Body of pancreas (tissue), 4 donors: ENCODE measurements at regions not wholly inside any gene's neighbourhood (a gene's known extent, or its start where the extent isn't known, plus 50 kb on each side); places are given as distances from the start of the nearest gene placed in this dataset.

ENCODE experiments used
- ATAC-seq: fragments of 150-250 bp; one replicate; pipeline ENCODE4 v1.9.1; 2016
- DNase-seq, 4 donors: peaks; one replicate each; pipeline ENCODE4 v3.0.0-alpha.2; 2019
- H3K27ac ChIP-seq, 4 donors: fragments of 200-600 bp; sonication (generic); 1 replicate in 3 of 4; 2 replicates in 1 of 4; pipeline versions ENCODE4 v1.5.1 to v1.6.1; 2016 to 2019; ENCODE audit warnings: mild to moderate bottlenecking in 1 of 4, mixed read lengths in 1 of 4, moderate library complexity in 1 of 4
- H3K27me3 ChIP-seq, 2 donors: fragments of 200-600 bp; sonication (generic); one replicate each; pipeline ENCODE4 v1.6.0; 2016; ENCODE audit warnings: mild to moderate bottlenecking in 1 of 2
- H3K36me3 ChIP-seq, 2 donors: fragments of 200-600 bp; sonication (generic); replicated peaks in 1 of 2; 2 replicates each; pipeline ENCODE4 v1.5.1; 2016; ENCODE audit warnings: low read depth in 2 of 2; ENCODE audit not compliant: insufficient read depth in 1 of 2
- H3K4me1 ChIP-seq: fragments of 200-600 bp; sonication (generic); one replicate; pipeline ENCODE4 v1.6.0; 2016
- H3K4me3 ChIP-seq, 2 donors: fragments of 200-600 bp; sonication (generic); 1 replicate in 1 of 2; 2 replicates in 1 of 2; pipeline ENCODE4 v1.5.1; 2016 to 2019
- H3K9me3 ChIP-seq, 3 donors: fragments of 200-600 bp; sonication (generic); 1 replicate in 2 of 3; 2 replicates in 1 of 3; pipeline ENCODE4 v1.5.1; 2016
- CTCF ChIP-seq, 7 experiments: fragments of 450-650 bp in 4 of 7; fragments of 200-600 bp in 3 of 7; sonication (generic) in 3 of 7; IDR thresholded peaks; one replicate each; pipeline ENCODE4 v1.5.1; 2016 to 2019; ENCODE audit warnings: antibody characterized with exemption in 7 of 7
- POLR2A ChIP-seq, 3 donors: fragments of 450-650 bp; IDR thresholded peaks; one replicate each; pipeline ENCODE4 v1.6.1; 2016; ENCODE audit warnings: antibody characterized with exemption in 3 of 3, mild to moderate bottlenecking in 2 of 3
- WGBS, 2 donors: methylation state at CpG; one replicate each; pipeline ENCODE4 v1.1.5; 2017; 5-methylcytosine and 5-hydroxymethylcytosine counted together
- intact Hi-C: fragments of 100-400 bp; cut with DNase I; formaldehyde crosslinking; loops from one replicate; pipeline ENCODE4 v1.15.1; 2023

GRCh38 chr7:142612237-142612881 is 136.9 kb upstream of the PRSS1 start:
- Histone ChIP-seq H3K9me3 (no peaks in the 10 kb centered on the region), H3K27me3 (no peaks in the 10 kb centered on the region), H3K27ac (no peak overlapping the region), H3K4me1 (peaks cover 12% of the 10 kb centered on the region), H3K4me3 (no peak overlapping the region), H3K36me3 (no peaks in the 10 kb centered on the region)
- TF ChIP-seq POLR2A (IDR thresholded peaks at IDR 0.05) (no peak), CTCF (IDR thresholded peaks at IDR 0.05) (no peak)
- ATAC-seq, result no peak
- intact Hi-C loops, result no loop called here
- 82 to 85% methylated on average over 1 of the region's 1 CpG for WGBS, 2 donors
- DNase-seq, result no peak

DNA sequence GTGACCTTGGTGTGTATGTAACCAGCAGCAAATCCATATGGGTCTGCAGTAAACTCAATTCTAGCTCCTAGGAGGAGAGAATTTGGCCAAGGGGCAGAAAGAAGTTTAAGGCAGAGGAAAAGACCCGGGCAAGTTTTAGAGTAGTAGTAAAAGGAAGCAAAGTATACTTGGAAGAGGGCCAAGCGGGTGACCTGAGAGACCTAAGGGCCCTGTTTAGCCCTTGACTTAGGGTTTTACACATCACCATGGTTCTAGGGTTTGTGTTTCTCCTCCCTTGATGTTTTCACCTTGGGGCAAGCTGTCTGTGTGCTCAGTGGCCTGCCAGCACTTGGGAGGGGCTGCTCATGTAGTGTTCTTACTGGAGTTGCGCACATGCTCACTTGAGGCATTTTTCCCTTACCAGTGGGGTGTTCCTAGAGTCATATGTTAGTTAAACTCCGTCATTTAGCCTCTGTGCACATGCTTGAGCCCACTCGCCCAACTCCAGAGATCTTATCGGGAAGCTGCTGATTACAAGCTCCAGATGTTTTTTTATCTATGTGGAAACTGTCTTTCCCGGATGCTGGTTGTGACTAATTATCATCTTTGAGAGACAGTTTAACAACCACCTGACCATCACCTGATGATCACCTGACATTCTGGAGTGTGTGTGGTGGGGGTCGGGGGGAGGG is 137.6 kb upstream of the PRSS1 start:
- intact Hi-C loops, result no loop called here
- no peaks in the 10 kb centered on the region for H3K9me3 ChIP-seq
- H3K27me3 ChIP-seq, result no peaks in the 10 kb centered on the region
- H3K27ac ChIP-seq, result no peak overlapping the region
- no peak for TF ChIP-seq POLR2A (IDR thresholded peaks at IDR 0.05)
- no peak for TF ChIP-seq CTCF (IDR thresholded peaks at IDR 0.05)
- DNase-seq (no peak), ATAC-seq (no peak)
- H3K36me3 ChIP-seq, result no peaks in the 10 kb centered on the region
- WGBS, 2 donors, result 57 to 62% methylated on average over 8 of the region's 8 CpGs
- H3K4me1 ChIP-seq, result peaks cover 12% of the 10 kb centered on the region
- no peak overlapping the region for H3K4me3 ChIP-seq

DNA sequence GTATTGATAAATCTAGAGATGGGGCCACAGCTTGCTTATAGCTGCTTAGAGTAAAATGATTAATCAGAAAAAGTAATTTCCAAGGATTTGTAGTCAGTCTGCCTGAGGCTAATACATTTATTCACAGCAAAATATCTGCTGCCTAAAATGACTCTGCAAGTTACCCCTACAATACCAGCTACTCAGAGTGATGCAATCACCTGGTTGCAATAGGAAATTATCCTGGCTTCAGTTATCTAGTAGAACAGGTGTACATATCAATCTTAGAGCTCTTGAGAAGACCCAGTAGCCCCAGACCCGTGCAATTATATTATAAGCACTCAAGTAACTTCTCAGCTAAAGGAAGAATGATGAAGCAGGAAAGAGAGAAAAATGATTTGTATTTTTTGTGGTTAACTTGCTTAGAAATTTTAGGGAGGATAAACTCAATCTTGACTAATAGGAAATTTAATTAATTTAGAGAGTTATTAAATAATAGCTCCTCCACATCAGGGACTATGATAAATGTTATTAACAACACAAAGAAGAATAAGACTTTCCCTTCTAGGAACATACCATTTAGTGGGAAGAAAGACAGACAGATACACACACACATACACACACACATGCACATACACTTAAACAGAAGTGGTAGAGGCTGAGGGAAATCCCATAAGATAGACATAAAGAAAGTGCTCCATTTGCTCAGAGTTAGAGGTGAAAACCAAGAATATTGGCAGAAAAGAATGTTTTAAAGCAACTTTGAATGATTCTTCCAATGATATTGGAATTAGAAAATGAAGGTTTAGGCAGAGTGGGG is 140.4 kb upstream of the PRSS1 start:
- intact Hi-C loops, result no loop called here
- ATAC-seq, result no peak

DNA sequence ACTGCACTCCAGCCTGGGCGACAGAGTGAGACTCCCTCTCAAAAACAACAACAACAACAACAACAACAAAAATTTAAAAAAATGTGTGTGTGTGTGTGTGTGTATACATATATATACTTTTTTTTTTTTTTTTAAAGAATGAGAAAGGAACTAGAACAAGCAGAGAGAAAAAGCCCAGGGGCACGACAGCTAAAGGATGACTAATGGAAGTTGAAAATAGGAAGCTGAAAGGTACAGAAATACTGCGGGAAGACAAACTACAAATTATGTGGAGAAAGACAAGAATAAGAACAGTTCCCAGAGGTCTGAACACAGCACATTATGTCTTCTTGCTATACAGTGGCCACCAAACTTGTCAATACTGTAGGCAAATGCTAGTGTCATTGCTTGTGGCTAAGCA is 141.9 kb upstream of the PRSS1 start:
- Histone ChIP-seq H3K9me3 (no peaks in the 10 kb centered on the region), H3K27me3 (no peaks in the 10 kb centered on the region), H3K27ac (no peak overlapping the region), H3K4me1 (peaks cover 12% of the 10 kb centered on the region), H3K4me3 (no peak overlapping the region), H3K36me3 (no peaks in the 10 kb centered on the region)
- intact Hi-C loops, result no loop called here
- DNase-seq (no peak), ATAC-seq (no peak)
- TF ChIP-seq POLR2A (IDR thresholded peaks at IDR 0.05) (no peak), CTCF (IDR thresholded peaks at IDR 0.05) (no peak)
- WGBS, 2 donors, result 76 to 80% methylated on average over 3 of the region's 3 CpGs

More for the DNA sequence above, 140.4 kb upstream of the PRSS1 start:
- no peak for DNase-seq
- no peak overlapping the region for H3K27ac ChIP-seq
- H3K4me1 ChIP-seq, result peaks cover 12% of the 10 kb centered on the region
- no peak for TF ChIP-seq CTCF (IDR thresholded peaks at IDR 0.05)
- TF ChIP-seq POLR2A (IDR thresholded peaks at IDR 0.05), result no peak
- H3K27me3 ChIP-seq, result no peaks in the 10 kb centered on the region
- H3K36me3 ChIP-seq, result no peaks in the 10 kb centered on the region
- no peaks in the 10 kb centered on the region for H3K9me3 ChIP-seq
- H3K4me3 ChIP-seq, result no peak overlapping the region
- 19 to 21% methylated on average over 1 of the region's 1 CpG for WGBS, 2 donors
